Mesenchymal stem cell (in vitro differentiated cells and primary cell): ENCODE measurements at regions not wholly inside any gene's neighbourhood (a gene's known extent, or its start where the extent isn't known, plus 50 kb on each side); places are given as distances from the start of the nearest gene placed in this dataset.
A peak's percentile ranks its signal among the peaks of the same experiment; 100 is the strongest.

Experiments used
- DNase-seq: peaks from one replicate; pipeline ENCODE4 v3.0.0-alpha.2; 2013
- H2AFZ ChIP-seq: one replicate; pipeline ENCODE4 v1.6.1; 2013; ENCODE audit warnings: low read depth, mild to moderate bottlenecking, control low read depth, inconsistent platforms, low read length, moderate library complexity
- H2AK5ac ChIP-seq: 2 replicates; pipeline ENCODE4 v1.6.1; 2013; ENCODE audit warnings: low read length, moderate library complexity, mild to moderate bottlenecking, inconsistent platforms; ENCODE audit not compliant: severe bottlenecking
- H2BK120ac ChIP-seq: one replicate; pipeline ENCODE4 v1.6.1; 2013; ENCODE audit warnings: low read depth, mild to moderate bottlenecking, inconsistent platforms, low read length, moderate library complexity
- H2BK12ac ChIP-seq, 2 experiments: one replicate each; pipeline ENCODE4 v1.6.1; 2013; ENCODE audit warnings: inconsistent platforms in 2 of 2, low read length in 2 of 2, mild to moderate bottlenecking in 2 of 2, moderate library complexity in 2 of 2, control low read depth in 1 of 2
- H2BK15ac ChIP-seq: one replicate; pipeline ENCODE4 v1.6.1; 2013; ENCODE audit warnings: mild to moderate bottlenecking, low read depth, inconsistent platforms; ENCODE audit not compliant: poor library complexity, severe bottlenecking
- H2BK5ac ChIP-seq: 2 replicates; pipeline ENCODE4 v1.6.1; 2013; ENCODE audit warnings: low read depth, mild to moderate bottlenecking, low read length, control low read depth, inconsistent platforms; ENCODE audit not compliant: poor library complexity, severe bottlenecking
- H3K14ac ChIP-seq, 2 experiments: one replicate each; pipeline ENCODE4 v1.6.1; 2013; ENCODE audit warnings: inconsistent platforms in 2 of 2, low read length in 2 of 2, control low read depth in 1 of 2, mild to moderate bottlenecking in 1 of 2, moderate library complexity in 1 of 2
- H3K18ac ChIP-seq, 2 experiments: one replicate each; pipeline ENCODE4 v1.6.1; 2013; ENCODE audit warnings: inconsistent platforms in 2 of 2, low read length in 2 of 2, control low read depth in 1 of 2, low read depth in 1 of 2, mild to moderate bottlenecking in 1 of 2
- H3K23ac ChIP-seq, 2 experiments: one replicate each; pipeline ENCODE4 v1.6.1; 2013; ENCODE audit warnings: inconsistent platforms in 2 of 2, low read length in 2 of 2, mild to moderate bottlenecking in 2 of 2, moderate library complexity in 2 of 2, control low read depth in 1 of 2
- H3K27ac ChIP-seq: 2 replicates; pipeline ENCODE4 v1.5.1; 2013; ENCODE audit warnings: mild to moderate bottlenecking, moderate library complexity, low read length, control low read depth, inconsistent platforms; ENCODE audit not compliant: poor library complexity, severe bottlenecking
- H3K27me3 ChIP-seq, 2 experiments: 2 replicates each; pipeline versions ENCODE4 v1.6.1 to v1.7.0; 2013; ENCODE audit warnings: low read length in 2 of 2, mild to moderate bottlenecking in 2 of 2, moderate library complexity in 2 of 2, control low read depth in 1 of 2, inconsistent platforms in 1 of 2; ENCODE audit not compliant: control insufficient read depth in 1 of 2, insufficient read depth in 1 of 2
- H3K36me3 ChIP-seq, 2 experiments: 2 replicates each; pipeline versions ENCODE4 v1.6.1 to v1.7.0; 2013; ENCODE audit warnings: low read length in 2 of 2, control low read depth in 1 of 2, inconsistent platforms in 1 of 2, low read depth in 1 of 2, mild to moderate bottlenecking in 1 of 2; ENCODE audit not compliant: insufficient read depth in 2 of 2, control insufficient read depth in 1 of 2
- H3K4ac ChIP-seq, 2 experiments: one replicate each; pipeline ENCODE4 v1.6.1; 2013; ENCODE audit warnings: inconsistent platforms in 2 of 2, low read length in 2 of 2, mild to moderate bottlenecking in 2 of 2, moderate library complexity in 2 of 2, control low read depth in 1 of 2, low read depth in 1 of 2
- H3K4me1 ChIP-seq: 2 replicates; pipeline ENCODE4 v1.6.1; 2013; ENCODE audit warnings: low read depth, low read length, control low read depth; ENCODE audit not compliant: control insufficient read depth, insufficient read depth
- H3K4me2 ChIP-seq: 2 replicates; pipeline ENCODE4 v1.6.1; 2013; ENCODE audit warnings: low read length, mild to moderate bottlenecking, inconsistent platforms; ENCODE audit not compliant: poor library complexity, severe bottlenecking
- H3K4me3 ChIP-seq, 2 experiments: 2 replicates each; pipeline versions ENCODE4 v1.5.1 to v1.7.0; 2013; ENCODE audit warnings: low read length in 2 of 2, mild to moderate bottlenecking in 2 of 2, control low read depth in 1 of 2, low read depth in 1 of 2; ENCODE audit not compliant: insufficient read depth in 1 of 2
- H3K79me1 ChIP-seq: replicated peaks from 2 replicates; pipeline ENCODE4 v1.6.1; 2013; ENCODE audit warnings: mild to moderate bottlenecking, control low read depth, low read length, inconsistent platforms; ENCODE audit not compliant: poor library complexity, severe bottlenecking
- H3K9ac ChIP-seq: 2 replicates; pipeline ENCODE4 v1.7.0; 2013; ENCODE audit warnings: mild to moderate bottlenecking, low read length, moderate library complexity
- H3K9me3 ChIP-seq: 2 replicates; pipeline ENCODE4 v1.7.0; 2013; ENCODE audit warnings: mild to moderate bottlenecking, low read length; ENCODE audit not compliant: control insufficient read depth
- H4K8ac ChIP-seq: one replicate; pipeline ENCODE4 v1.6.1; 2013; ENCODE audit warnings: inconsistent platforms, mild to moderate bottlenecking, low read length, moderate library complexity
- H4K91ac ChIP-seq: one replicate; pipeline ENCODE4 v1.6.1; 2013; ENCODE audit warnings: mild to moderate bottlenecking, low read length, inconsistent platforms
- WGBS: methylation state at CpG from one replicate; pipeline ENCODE4 v1.1.7; 2013; ENCODE audit warnings: mixed read lengths; 5-methylcytosine and 5-hydroxymethylcytosine counted together

GRCh38 chr4:147198411-147199051 lies 252.9 kb upstream of the TTC29 start:
- no peaks in the 10 kb centered on the region for H3K9me3 ChIP-seq
- H2BK5ac ChIP-seq: no peak overlapping the region
- H3K14ac ChIP-seq: no peak overlapping the region
- H4K91ac ChIP-seq: no peak overlapping the region
- H3K9ac ChIP-seq: no peak overlapping the region
- H2AFZ ChIP-seq: no peak overlapping the region
- no peaks in the 10 kb centered on the region for H3K79me1 ChIP-seq
- H4K8ac ChIP-seq: no peak overlapping the region
- H2BK120ac ChIP-seq: no peak overlapping the region
- no peak for DNase-seq
- H3K27ac ChIP-seq: no peak overlapping the region
- H2AK5ac ChIP-seq: no peak overlapping the region
- no peak overlapping the region for H3K18ac ChIP-seq
- no peaks in the 10 kb centered on the region for H3K27me3 ChIP-seq
- H2BK15ac ChIP-seq: no peak overlapping the region
- H3K23ac ChIP-seq: no peak overlapping the region
- peaks cover 5% of the 10 kb centered on the region for H3K4me1 ChIP-seq
- H3K4ac ChIP-seq: no peak overlapping the region
- no peak overlapping the region for H3K4me3 ChIP-seq
- no peaks in the 10 kb centered on the region for H3K36me3 ChIP-seq
- 42% methylated on average over 4 of the region's 4 CpGs for WGBS
- H2BK12ac ChIP-seq: no peak overlapping the region
- H3K4me2 ChIP-seq: no peak overlapping the region

GRCh38 chr4:147201016-147201415 lies 255.4 kb upstream of the TTC29 start:
- Histone ChIP-seq H3K18ac (no peak overlapping the region), H3K36me3 (no peaks in the 10 kb centered on the region), H4K8ac (no peak overlapping the region), H2AFZ (no peak overlapping the region), H2AK5ac (no peak overlapping the region), H3K14ac (no peak overlapping the region), H4K91ac (no peak overlapping the region), H3K9ac (no peak overlapping the region), H2BK12ac (no peak overlapping the region), H3K27me3 (no peaks in the 10 kb centered on the region), H3K9me3 (no peaks in the 10 kb centered on the region), H3K27ac (peak overlapping the region; percentile 8), H2BK120ac (no peak overlapping the region), H3K4ac (no peak overlapping the region), H2BK5ac (no peak overlapping the region), H2BK15ac (no peak overlapping the region), H3K4me3 (no peak overlapping the region), H3K23ac (no peak overlapping the region), H3K79me1 (no peaks in the 10 kb centered on the region), H3K4me1 (no peaks in the 10 kb centered on the region), H3K4me2 (no peak overlapping the region)
- peak; percentile 61 for DNase-seq
- WGBS: no CpG with 5 or more reads among the region's 1 CpG

- Histone ChIP-seq H3K23ac (no peak overlapping the region), H3K27me3 (no peaks in the 10 kb centered on the region), H3K4me1 (no peaks in the 10 kb centered on the region), H4K91ac (no peak overlapping the region), H3K36me3 (no peaks in the 10 kb centered on the region), H2AK5ac (peak overlapping the region; percentile 56), H2BK15ac (no peak overlapping the region), H3K79me1 (no peaks in the 10 kb centered on the region), H2BK5ac (no peak overlapping the region), H3K27ac (no peak overlapping the region), H3K14ac (no peak overlapping the region), H3K4ac (no peak overlapping the region), H3K4me3 (no peak overlapping the region), H2BK120ac (no peak overlapping the region), H4K8ac (no peak overlapping the region), H2AFZ (no peak overlapping the region), H3K4me2 (no peak overlapping the region), H3K18ac (no peak overlapping the region), H3K9me3 (no peaks in the 10 kb centered on the region), H2BK12ac (no peak overlapping the region), H3K9ac (no peak overlapping the region)
- DNase-seq: no peak
These were observed 261.1 kb upstream of the TTC29 start for GRCh38 chr4:147206807-147207206.

GRCh38 chr4:147207911-147208310 lies 262.2 kb upstream of the TTC29 start:
- no peak overlapping the region for H3K4me3 ChIP-seq
- H3K27me3 ChIP-seq: no peaks in the 10 kb centered on the region
- no peak overlapping the region for H2BK12ac ChIP-seq
- no peaks in the 10 kb centered on the region for H3K36me3 ChIP-seq
- H3K27ac ChIP-seq: no peak overlapping the region
- no peak overlapping the region for H2BK15ac ChIP-seq
- H3K79me1 ChIP-seq: no peaks in the 10 kb centered on the region
- DNase-seq: no peak
- WGBS: 74% methylated on average over 1 of the region's 1 CpG
- H4K8ac ChIP-seq: no peak overlapping the region
- H3K14ac ChIP-seq: no peak overlapping the region
- no peak overlapping the region for H3K18ac ChIP-seq
- no peaks in the 10 kb centered on the region for H3K9me3 ChIP-seq
- H4K91ac ChIP-seq: no peak overlapping the region
- no peak overlapping the region for H3K4me2 ChIP-seq
- H3K4ac ChIP-seq: no peak overlapping the region
- no peak overlapping the region for H3K23ac ChIP-seq
- H3K4me1 ChIP-seq: no peaks in the 10 kb centered on the region
- no peak overlapping the region for H2AFZ ChIP-seq
- H2BK5ac ChIP-seq: no peak overlapping the region
- no peak overlapping the region for H3K9ac ChIP-seq
- no peak overlapping the region for H2AK5ac ChIP-seq
- H2BK120ac ChIP-seq: no peak overlapping the region
